ENCODE measurements at regions not wholly inside any gene's neighbourhood (a gene's known extent, or its start where the extent isn't known, plus 50 kb on each side); places are given as distances from the start of the nearest gene placed in this dataset.

DNA sequence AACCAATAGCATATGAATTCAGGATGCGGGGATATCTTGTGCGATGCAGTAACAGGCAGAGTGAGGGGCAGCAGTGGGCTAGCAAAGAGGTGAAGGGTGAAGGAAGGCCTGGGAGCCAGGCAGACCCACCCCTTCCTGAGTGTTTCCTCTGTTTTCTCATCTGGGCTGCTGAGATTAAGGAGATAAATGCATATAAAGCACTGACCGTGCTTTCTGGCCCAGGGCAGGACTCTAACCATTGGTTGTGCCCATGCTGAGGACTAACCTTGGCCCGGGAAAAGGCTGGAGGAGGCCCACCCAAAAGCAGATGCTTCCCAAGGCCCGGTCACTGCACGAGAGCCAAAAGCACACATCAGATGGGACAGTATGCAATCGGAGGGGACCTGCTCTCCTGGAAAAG, 87.6 kb downstream of the PSMG1 start:
- H3K4me1 Mint-ChIP-seq (ENCODE audit: insufficient read depth, unreplicated experiment), result no peaks in the 10 kb centered on the region
- no peaks in the 10 kb centered on the region for H3K27me3 Mint-ChIP-seq (ENCODE audit: insufficient read depth, unreplicated experiment)
- DNase-seq (ENCODE audit: unreplicated experiment), result no peak
- TF ChIP-seq, protein P1, sequence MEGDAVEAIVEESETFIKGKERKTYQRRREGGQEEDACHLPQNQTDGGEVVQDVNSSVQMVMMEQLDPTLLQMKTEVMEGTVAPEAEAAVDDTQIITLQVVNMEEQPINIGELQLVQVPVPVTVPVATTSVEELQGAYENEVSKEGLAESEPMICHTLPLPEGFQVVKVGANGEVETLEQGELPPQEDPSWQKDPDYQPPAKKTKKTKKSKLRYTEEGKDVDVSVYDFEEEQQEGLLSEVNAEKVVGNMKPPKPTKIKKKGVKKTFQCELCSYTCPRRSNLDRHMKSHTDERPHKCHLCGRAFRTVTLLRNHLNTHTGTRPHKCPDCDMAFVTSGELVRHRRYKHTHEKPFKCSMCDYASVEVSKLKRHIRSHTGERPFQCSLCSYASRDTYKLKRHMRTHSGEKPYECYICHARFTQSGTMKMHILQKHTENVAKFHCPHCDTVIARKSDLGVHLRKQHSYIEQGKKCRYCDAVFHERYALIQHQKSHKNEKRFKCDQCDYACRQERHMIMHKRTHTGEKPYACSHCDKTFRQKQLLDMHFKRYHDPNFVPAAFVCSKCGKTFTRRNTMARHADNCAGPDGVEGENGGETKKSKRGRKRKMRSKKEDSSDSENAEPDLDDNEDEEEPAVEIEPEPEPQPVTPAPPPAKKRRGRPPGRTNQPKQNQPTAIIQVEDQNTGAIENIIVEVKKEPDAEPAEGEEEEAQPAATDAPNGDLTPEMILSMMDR (IDR thresholded peaks at IDR 0.05; ENCODE audit: unreplicated experiment), result no peak
- CTCF ChIA-PET, result no interaction called here
- no peaks in the 10 kb centered on the region for H3K9me3 Mint-ChIP-seq (ENCODE audit: unreplicated experiment)
- no peak overlapping the region for H3K27ac Mint-ChIP-seq (ENCODE audit: low read depth, unreplicated experiment)
- H3K36me3 Mint-ChIP-seq (ENCODE audit: insufficient read depth, unreplicated experiment), result no peaks in the 10 kb centered on the region
- BruUV-seq (replicated peaks), result no TSS peak
- no peak overlapping the region for H3K4me3 Mint-ChIP-seq (ENCODE audit: unreplicated experiment)
- POLR2A ChIA-PET, result interaction anchor here (0.7 to 1.4 kb wide), 3 partner anchors 8 to 12 kb away, joined by 3 to 6 read pairs (median 4); no protein-coding TSS in a partner anchor
- intact Hi-C loops (cut with micrococcal nuclease), result no loop called here

DNA sequence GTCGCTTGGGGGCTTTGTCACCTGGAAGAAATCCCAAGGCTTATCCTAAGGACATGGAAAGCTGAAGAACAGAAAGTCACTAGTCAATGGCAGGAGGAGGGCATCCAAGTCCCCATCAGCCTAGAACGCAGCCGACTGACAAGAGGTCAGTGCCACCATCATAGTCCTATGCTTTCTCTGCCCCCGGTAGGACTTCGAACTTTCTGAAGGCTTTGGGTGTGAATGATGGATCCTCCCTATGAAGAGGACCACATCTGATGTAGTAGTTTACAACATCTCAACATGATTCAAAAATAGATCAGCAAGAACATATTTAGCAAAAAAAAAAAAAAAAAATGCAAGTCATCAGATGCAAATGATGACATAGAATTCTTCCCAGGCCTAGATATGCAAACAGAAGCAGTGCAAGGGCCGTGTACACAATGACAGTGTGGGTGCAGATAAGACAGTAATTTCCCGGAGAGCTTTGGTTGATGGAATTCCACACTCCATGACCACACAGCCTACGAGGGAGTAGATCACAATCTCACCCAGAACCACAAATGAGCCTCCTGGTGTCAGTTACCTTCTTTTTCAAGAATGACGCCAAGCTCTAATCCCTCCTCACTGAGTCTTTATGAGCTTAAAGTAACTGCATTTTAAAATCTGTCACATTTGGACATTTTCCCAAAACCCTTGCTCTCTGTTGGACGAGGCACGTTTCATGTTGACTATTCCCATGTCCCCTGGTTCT, 88.2 kb downstream of the PSMG1 start:
- TF ChIP-seq, protein P1 (IDR thresholded peaks at IDR 0.05; ENCODE audit: unreplicated experiment), result no peak
- intact Hi-C loops (cut with micrococcal nuclease), result no loop called here
- H3K4me3 Mint-ChIP-seq (ENCODE audit: unreplicated experiment), result no peak overlapping the region
- H3K27me3 Mint-ChIP-seq (ENCODE audit: insufficient read depth, unreplicated experiment), result no peaks in the 10 kb centered on the region
- no peak for DNase-seq (ENCODE audit: unreplicated experiment)
- POLR2A ChIA-PET, result interaction anchor here (0.7 to 1.4 kb wide), 3 partner anchors 9 to 11 kb away, joined by 3 to 6 read pairs (median 4); no protein-coding TSS in a partner anchor
- BruUV-seq (replicated peaks), result no TSS peak
- H3K9me3 Mint-ChIP-seq (ENCODE audit: unreplicated experiment), result no peaks in the 10 kb centered on the region
- no peaks in the 10 kb centered on the region for H3K36me3 Mint-ChIP-seq (ENCODE audit: insufficient read depth, unreplicated experiment)
- CTCF ChIA-PET, result no interaction called here
- no peak overlapping the region for H3K27ac Mint-ChIP-seq (ENCODE audit: low read depth, unreplicated experiment)
- no peaks in the 10 kb centered on the region for H3K4me1 Mint-ChIP-seq (ENCODE audit: insufficient read depth, unreplicated experiment)

DNA sequence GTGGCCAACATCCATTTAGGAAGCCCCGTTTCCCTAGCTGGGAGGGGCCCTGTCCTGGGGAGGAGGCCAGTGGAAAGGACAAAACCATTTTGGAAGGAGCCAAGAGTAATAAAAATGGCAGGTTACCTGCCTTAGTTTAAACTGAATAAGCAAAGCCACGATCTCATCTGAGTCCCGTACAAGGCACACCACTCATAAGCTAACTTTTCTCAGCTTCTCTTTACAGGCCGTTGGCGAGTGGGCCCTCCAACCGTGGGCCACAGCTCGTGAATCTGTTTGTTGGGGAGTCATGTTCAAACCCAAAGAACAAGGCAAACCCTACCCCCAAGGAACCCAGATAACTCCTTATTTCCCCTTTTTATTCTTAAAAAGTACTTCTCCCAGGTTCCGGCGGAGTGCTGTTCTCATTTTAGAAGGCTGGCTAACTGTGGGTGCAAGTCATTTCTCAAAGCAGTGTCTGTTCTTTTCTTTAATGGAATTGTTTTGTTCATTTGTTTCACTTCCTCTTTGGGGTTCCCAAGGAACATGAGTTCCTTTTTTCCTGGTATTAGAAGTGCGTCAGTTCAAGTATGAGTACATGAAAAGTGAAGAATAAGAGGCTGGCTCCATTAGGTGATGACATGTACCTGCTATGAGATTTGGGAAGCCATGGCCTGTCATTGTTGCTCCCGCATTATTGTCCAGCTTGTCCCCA, 89.0 kb downstream of the PSMG1 start:
- ChIA-PET POLR2A (interaction anchor here (1.1 kb wide), 1 partner anchor 12 kb away, joined by 3 read pairs; no protein-coding TSS in a partner anchor), CTCF (no interaction called here)
- no peaks in the 10 kb centered on the region for H3K4me1 Mint-ChIP-seq (ENCODE audit: insufficient read depth, unreplicated experiment)
- no peaks in the 10 kb centered on the region for H3K9me3 Mint-ChIP-seq (ENCODE audit: unreplicated experiment)
- H3K4me3 Mint-ChIP-seq (ENCODE audit: unreplicated experiment), result no peak overlapping the region
- no peak overlapping the region for H3K27ac Mint-ChIP-seq (ENCODE audit: low read depth, unreplicated experiment)
- H3K27me3 Mint-ChIP-seq (ENCODE audit: insufficient read depth, unreplicated experiment), result no peaks in the 10 kb centered on the region
- no peak for DNase-seq (ENCODE audit: unreplicated experiment)
- intact Hi-C loops (cut with micrococcal nuclease), result no loop called here
- TF ChIP-seq, protein P1 (IDR thresholded peaks at IDR 0.05; ENCODE audit: unreplicated experiment), result no peak
- no peaks in the 10 kb centered on the region for H3K36me3 Mint-ChIP-seq (ENCODE audit: insufficient read depth, unreplicated experiment)
- no TSS peak for BruUV-seq (replicated peaks)

DNA sequence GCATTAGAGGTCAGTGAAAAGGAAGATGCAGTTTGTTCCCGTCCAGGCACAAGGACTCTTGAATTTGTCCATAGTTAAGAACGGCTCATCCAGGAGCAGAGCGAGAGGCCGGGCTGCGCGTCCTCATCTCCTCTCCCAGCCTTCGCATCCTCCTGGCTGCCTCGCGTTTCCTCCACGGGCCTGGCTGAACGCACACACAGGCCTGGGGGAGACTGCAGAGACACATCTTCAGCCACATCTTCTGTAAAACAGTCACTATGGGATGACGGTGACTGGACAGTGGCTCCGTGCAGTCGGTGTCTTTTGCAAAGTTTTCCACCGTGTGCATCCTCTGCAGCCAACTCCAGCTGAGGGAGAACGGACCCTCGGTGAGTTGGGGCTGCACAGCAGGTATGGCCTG, 89.7 kb downstream of the PSMG1 start:
- TF ChIP-seq, protein P1 (IDR thresholded peaks at IDR 0.05; ENCODE audit: unreplicated experiment), result no peak
- Mint-ChIP-seq H3K36me3 (ENCODE audit: insufficient read depth, unreplicated experiment) (no peaks in the 10 kb centered on the region), H3K27me3 (ENCODE audit: insufficient read depth, unreplicated experiment) (no peaks in the 10 kb centered on the region), H3K27ac (ENCODE audit: low read depth, unreplicated experiment) (no peak overlapping the region), H3K9me3 (ENCODE audit: unreplicated experiment) (no peaks in the 10 kb centered on the region), H3K4me1 (ENCODE audit: insufficient read depth, unreplicated experiment) (peaks cover 7% of the 10 kb centered on the region), H3K4me3 (ENCODE audit: unreplicated experiment) (no peak overlapping the region)
- POLR2A ChIA-PET, result interaction anchor here (1.1 kb wide), 1 partner anchor 11 kb away, joined by 3 read pairs; no protein-coding TSS in a partner anchor
- DNase-seq (ENCODE audit: unreplicated experiment), result no peak
- CTCF ChIA-PET, result interaction anchor here (0.7 kb wide), 1 partner anchor 44 kb away, joined by 3 read pairs; no protein-coding TSS in a partner anchor
- BruUV-seq (replicated peaks), result no TSS peak
- intact Hi-C loops (cut with micrococcal nuclease), result no loop called here
